Uterus (tissue), 2 donors: ENCODE measurements at regions not wholly inside any gene's neighbourhood (a gene's known extent, or its start where the extent isn't known, plus 50 kb on each side); places are given as distances from the start of the nearest gene placed in this dataset.

Experiments
- POLR2A ChIP-seq, 2 donors: fragments of 450-650 bp; IDR thresholded peaks; one replicate each; pipeline ENCODE4 v1.6.1; 2016; ENCODE audit warnings: antibody characterized with exemption in 2 of 2, mild to moderate bottlenecking in 1 of 2, moderate library complexity in 1 of 2
- TF ChIP-seq, protein P1 (sequence below), 4 experiments: fragments of 200-600 bp in 2 of 4; fragments of 450-650 bp in 2 of 4; sonication (generic) in 2 of 4; IDR thresholded peaks; one replicate each; pipeline ENCODE4 v1.5.1; 2016 to 2019; ENCODE audit warnings: antibody characterized with exemption in 4 of 4, mild to moderate bottlenecking in 2 of 4, moderate library complexity in 1 of 4

DNA sequence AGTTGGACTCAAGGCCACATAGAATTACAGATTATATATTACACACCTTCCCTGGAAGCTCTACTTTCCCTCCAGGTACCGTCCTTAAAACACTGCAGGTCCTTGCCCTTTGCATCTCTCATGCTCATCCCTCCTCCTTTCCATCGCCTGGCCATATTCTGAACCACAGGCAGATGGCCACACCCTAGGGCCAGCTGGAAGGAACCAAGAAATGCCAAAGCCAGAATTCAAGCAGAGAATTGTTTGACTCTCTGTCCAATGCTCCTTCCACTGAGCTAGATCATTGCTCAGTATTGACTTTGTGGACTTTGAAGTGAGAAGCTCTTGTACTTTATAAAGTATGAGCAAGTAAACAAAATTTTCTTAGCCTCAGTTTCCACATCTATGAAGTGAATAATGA is 170.3 kb upstream of the SLC24A5 start:
- TF ChIP-seq, protein P1, sequence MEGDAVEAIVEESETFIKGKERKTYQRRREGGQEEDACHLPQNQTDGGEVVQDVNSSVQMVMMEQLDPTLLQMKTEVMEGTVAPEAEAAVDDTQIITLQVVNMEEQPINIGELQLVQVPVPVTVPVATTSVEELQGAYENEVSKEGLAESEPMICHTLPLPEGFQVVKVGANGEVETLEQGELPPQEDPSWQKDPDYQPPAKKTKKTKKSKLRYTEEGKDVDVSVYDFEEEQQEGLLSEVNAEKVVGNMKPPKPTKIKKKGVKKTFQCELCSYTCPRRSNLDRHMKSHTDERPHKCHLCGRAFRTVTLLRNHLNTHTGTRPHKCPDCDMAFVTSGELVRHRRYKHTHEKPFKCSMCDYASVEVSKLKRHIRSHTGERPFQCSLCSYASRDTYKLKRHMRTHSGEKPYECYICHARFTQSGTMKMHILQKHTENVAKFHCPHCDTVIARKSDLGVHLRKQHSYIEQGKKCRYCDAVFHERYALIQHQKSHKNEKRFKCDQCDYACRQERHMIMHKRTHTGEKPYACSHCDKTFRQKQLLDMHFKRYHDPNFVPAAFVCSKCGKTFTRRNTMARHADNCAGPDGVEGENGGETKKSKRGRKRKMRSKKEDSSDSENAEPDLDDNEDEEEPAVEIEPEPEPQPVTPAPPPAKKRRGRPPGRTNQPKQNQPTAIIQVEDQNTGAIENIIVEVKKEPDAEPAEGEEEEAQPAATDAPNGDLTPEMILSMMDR (IDR thresholded peaks at IDR 0.05) = no peak
- TF ChIP-seq POLR2A (IDR thresholded peaks at IDR 0.05) = no peak
